ENCODE measurements at regions not wholly inside any gene's neighbourhood (a gene's known extent, or its start where the extent isn't known, plus 50 kb on each side); places are given as distances from the start of the nearest gene placed in this dataset.

DNA sequence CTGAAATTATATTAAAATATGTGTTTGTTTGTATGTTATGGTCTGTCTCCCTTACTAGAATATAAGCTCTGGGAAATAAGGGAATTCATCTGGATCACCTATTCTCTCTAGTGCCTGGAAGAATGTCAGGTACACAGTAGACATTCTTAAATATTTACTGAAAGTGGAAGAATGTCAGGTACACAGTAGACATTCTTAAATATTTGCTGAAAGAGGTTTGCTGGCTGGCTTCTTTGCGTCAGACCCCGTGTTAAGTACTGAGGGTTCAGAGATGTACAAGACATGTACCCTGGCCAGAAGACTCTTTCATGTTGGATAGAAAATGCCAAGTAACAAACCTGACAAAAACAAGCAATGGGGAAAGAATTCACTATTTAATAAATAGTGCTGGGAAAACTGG is 199.1 kb downstream of the INSC start:
- Mint-ChIP-seq H3K4me3 (no peak overlapping the region), H3K9me3 (peaks cover 5 to 6% of the 10 kb centered on the region in 2 donors), H3K36me3 (no peaks in the 10 kb centered on the region), H3K4me1 (no peaks in the 10 kb centered on the region), H3K27me3 (ENCODE audit: low read depth in 2 of 2) (no peaks in the 10 kb centered on the region), H3K27ac (no peak overlapping the region)
- Histone ChIP-seq H3K27me3 (ENCODE audit: control insufficient read depth, insufficient read depth, low read length) (no peaks in the 10 kb centered on the region), H3K4me1 (ENCODE audit: control insufficient read depth, insufficient read depth, low read length) (no peaks in the 10 kb centered on the region), H3K9me3 (ENCODE audit: control insufficient read depth, insufficient read depth, low read length) (no peaks in the 10 kb centered on the region), H3K36me3 (ENCODE audit: control insufficient read depth, insufficient read depth, low read length) (no peaks in the 10 kb centered on the region), H3K4me3 (ENCODE audit: low read length) (no peak overlapping the region), H3K27ac (ENCODE audit: low read length) (no peak overlapping the region)
- intact Hi-C loops (cut with micrococcal nuclease), result no loop called here
- DNase-seq (no peak), ATAC-seq (no peak)
- 91% methylated on average over 2 of the region's 2 CpGs for WGBS (ENCODE audit: insufficient coverage)
- TF ChIP-seq, protein P1, sequence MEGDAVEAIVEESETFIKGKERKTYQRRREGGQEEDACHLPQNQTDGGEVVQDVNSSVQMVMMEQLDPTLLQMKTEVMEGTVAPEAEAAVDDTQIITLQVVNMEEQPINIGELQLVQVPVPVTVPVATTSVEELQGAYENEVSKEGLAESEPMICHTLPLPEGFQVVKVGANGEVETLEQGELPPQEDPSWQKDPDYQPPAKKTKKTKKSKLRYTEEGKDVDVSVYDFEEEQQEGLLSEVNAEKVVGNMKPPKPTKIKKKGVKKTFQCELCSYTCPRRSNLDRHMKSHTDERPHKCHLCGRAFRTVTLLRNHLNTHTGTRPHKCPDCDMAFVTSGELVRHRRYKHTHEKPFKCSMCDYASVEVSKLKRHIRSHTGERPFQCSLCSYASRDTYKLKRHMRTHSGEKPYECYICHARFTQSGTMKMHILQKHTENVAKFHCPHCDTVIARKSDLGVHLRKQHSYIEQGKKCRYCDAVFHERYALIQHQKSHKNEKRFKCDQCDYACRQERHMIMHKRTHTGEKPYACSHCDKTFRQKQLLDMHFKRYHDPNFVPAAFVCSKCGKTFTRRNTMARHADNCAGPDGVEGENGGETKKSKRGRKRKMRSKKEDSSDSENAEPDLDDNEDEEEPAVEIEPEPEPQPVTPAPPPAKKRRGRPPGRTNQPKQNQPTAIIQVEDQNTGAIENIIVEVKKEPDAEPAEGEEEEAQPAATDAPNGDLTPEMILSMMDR (IDR thresholded peaks at IDR 0.05), result no peak

DNA sequence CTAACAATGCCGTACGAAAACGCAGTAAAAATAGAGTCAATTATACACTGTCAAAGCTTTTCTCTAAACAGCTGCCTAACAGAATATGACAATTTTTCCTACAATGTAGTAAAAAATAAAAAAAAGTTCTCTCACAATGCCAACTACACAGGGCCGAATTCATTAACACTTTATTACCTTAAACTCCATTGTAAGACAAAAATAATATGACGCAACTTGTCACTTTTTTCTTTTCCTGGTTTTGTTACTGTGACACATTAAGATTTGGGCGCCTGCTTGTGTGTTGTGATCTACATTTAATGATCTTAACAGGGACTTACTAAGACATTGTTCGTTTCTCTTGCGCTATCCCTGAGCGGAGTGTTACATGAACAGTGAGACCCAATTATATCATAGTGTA is 204.1 kb downstream of the INSC start:
- no peak overlapping the region for H3K27ac ChIP-seq (ENCODE audit: low read length)
- H3K9me3 ChIP-seq (ENCODE audit: control insufficient read depth, insufficient read depth, low read length), result no peaks in the 10 kb centered on the region
- H3K4me3 ChIP-seq (ENCODE audit: low read length), result no peak overlapping the region
- Mint-ChIP-seq H3K4me3 (no peak overlapping the region), H3K4me1 (no peaks in the 10 kb centered on the region), H3K27me3 (ENCODE audit: low read depth in 2 of 2) (no peaks in the 10 kb centered on the region), H3K36me3 (no peaks in the 10 kb centered on the region), H3K27ac (no peak overlapping the region), H3K9me3 (peaks cover 0 to 3% of the 10 kb centered on the region in 2 donors)
- WGBS (ENCODE audit: insufficient coverage), result 98% methylated on average over 6 of the region's 9 CpGs
- H3K4me1 ChIP-seq (ENCODE audit: control insufficient read depth, insufficient read depth, low read length), result no peaks in the 10 kb centered on the region
- intact Hi-C loops (cut with micrococcal nuclease), result no loop called here
- DNase-seq (no peak), ATAC-seq (no peak)
- no peaks in the 10 kb centered on the region for H3K27me3 ChIP-seq (ENCODE audit: control insufficient read depth, insufficient read depth, low read length)
- H3K36me3 ChIP-seq (ENCODE audit: control insufficient read depth, insufficient read depth, low read length), result no peaks in the 10 kb centered on the region
- TF ChIP-seq, protein P1 (IDR thresholded peaks at IDR 0.05), result no peak

DNA sequence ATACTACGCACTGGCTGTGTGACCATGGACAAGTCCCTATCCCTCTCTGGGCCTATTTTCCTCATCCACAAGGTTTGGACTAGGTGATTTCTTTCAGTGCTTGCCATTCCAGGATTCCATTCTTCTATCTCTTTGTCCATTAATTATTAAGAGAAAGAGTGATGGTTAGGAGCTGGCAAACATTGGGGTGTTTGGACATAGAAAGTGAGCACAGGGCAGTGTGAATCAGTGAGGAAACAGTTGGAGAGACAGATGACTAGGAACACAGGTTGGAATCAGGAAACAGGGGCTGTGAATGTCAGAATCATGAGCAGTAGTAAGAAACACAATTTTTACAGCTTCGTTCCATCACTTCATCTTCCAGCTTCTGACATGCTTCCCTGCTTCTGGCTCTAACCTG is 211.8 kb downstream of the INSC start:
- no peaks in the 10 kb centered on the region for H3K36me3 ChIP-seq (ENCODE audit: control insufficient read depth, insufficient read depth, low read length)

DNA sequence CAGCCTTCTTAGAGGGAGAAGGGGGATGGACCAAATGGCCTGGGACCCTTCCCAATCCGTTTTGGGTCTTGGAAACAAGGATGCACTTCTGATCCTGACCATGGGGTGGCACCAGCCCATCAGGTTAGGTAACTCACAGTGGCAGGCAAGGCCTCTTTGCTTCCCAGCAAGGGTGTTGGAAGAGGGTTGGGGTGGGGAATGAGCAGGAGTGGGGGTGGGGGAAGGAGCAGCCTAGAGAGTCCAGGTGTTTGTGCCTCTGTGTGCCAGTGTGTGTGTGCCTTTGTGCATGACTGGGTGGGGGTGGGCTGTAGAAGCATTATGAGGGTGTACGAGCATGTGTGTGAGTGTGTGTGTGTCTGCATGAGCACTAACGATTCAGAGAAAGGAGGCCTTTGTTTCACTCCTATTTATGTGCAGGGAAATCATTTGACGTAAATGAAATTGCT is 213.1 kb downstream of the INSC start:
- H3K27me3 ChIP-seq (ENCODE audit: control insufficient read depth, insufficient read depth, low read length), result no peaks in the 10 kb centered on the region
- H3K4me1 ChIP-seq (ENCODE audit: control insufficient read depth, insufficient read depth, low read length), result no peaks in the 10 kb centered on the region
- 63% methylated on average over 4 of the region's 4 CpGs for WGBS (ENCODE audit: insufficient coverage)
- DNase-seq (no peak), ATAC-seq (no peak)
- no peaks in the 10 kb centered on the region for H3K4me1 Mint-ChIP-seq
- H3K4me3 ChIP-seq (ENCODE audit: low read length), result no peak overlapping the region
- intact Hi-C loops (cut with micrococcal nuclease), result no loop called here
- peaks cover 0 to 8% of the 10 kb centered on the region in 2 donors for H3K27me3 Mint-ChIP-seq (ENCODE audit: low read depth in 2 of 2)
- no peaks in the 10 kb centered on the region for H3K36me3 ChIP-seq (ENCODE audit: control insufficient read depth, insufficient read depth, low read length)
- H3K36me3 Mint-ChIP-seq, result no peaks in the 10 kb centered on the region
- TF ChIP-seq, protein P1 (IDR thresholded peaks at IDR 0.05), result no peak
- H3K27ac ChIP-seq (ENCODE audit: low read length), result no peak overlapping the region
- H3K9me3 ChIP-seq (ENCODE audit: control insufficient read depth, insufficient read depth, low read length), result no peaks in the 10 kb centered on the region
- H3K4me3 Mint-ChIP-seq, result no peak overlapping the region
- no peak overlapping the region for H3K27ac Mint-ChIP-seq
- peaks cover 0 to 4% of the 10 kb centered on the region in 2 donors for H3K9me3 Mint-ChIP-seq

More for the DNA sequence above, 211.8 kb downstream of the INSC start:
- Mint-ChIP-seq H3K4me3 (no peak overlapping the region), H3K9me3 (peaks cover 0 to 4% of the 10 kb centered on the region in 2 donors), H3K27me3 (ENCODE audit: low read depth in 2 of 2) (peaks cover 0 to 8% of the 10 kb centered on the region in 2 donors), H3K27ac (no peak overlapping the region), H3K36me3 (no peaks in the 10 kb centered on the region), H3K4me1 (no peaks in the 10 kb centered on the region)
- 95% methylated on average over 2 of the region's 2 CpGs for WGBS (ENCODE audit: insufficient coverage)
- DNase-seq (no peak), ATAC-seq (no peak)
- Histone ChIP-seq H3K4me3 (ENCODE audit: low read length) (no peak overlapping the region), H3K27ac (ENCODE audit: low read length) (no peak overlapping the region), H3K9me3 (ENCODE audit: control insufficient read depth, insufficient read depth, low read length) (no peaks in the 10 kb centered on the region), H3K27me3 (ENCODE audit: control insufficient read depth, insufficient read depth, low read length) (no peaks in the 10 kb centered on the region), H3K4me1 (ENCODE audit: control insufficient read depth, insufficient read depth, low read length) (no peaks in the 10 kb centered on the region)
- TF ChIP-seq, protein P1 (IDR thresholded peaks at IDR 0.05), result no peak
- intact Hi-C loops (cut with micrococcal nuclease), result no loop called here

Measured in natural killer cell (primary cell).